ENCODE measurements at regions not wholly inside any gene's neighbourhood (a gene's known extent, or its start where the extent isn't known, plus 50 kb on each side); places are given as distances from the start of the nearest gene placed in this dataset.

DNA sequence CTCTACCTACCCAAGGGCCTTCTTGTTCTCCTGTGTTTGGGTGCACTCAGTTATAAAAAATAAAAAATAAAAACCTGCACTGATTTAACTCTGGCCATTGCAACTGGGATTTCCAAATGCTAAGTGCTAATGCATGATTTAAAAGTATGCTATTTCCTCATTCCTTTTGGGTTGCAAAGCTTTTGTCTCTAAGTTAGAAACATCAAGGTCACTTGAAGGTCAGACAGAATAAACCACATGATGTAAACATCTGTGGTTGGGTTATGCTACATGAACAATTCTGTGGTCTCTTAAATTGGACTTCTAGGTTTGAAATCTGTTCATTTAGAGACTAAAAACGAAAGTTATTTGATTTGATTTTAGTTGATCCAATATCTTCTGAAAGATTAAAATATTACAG, 1547.4 kb upstream of the TENM3 start:
- peak; percentile 56 for DNase-seq (ENCODE audit: low read depth)
- no peak overlapping the region for H3K4me3 ChIP-seq (ENCODE audit: low read length)

GRCh38 chr4:180696460-180697092, 1546.6 kb upstream of the TENM3 start:
- no peak for TF ChIP-seq CTCF (conservative IDR thresholded peaks at IDR 0.05; ENCODE audit: low read depth, low read length)
- no peak overlapping the region for H3K4me3 ChIP-seq (ENCODE audit: low read length)
- DNase-seq (ENCODE audit: low read depth): no peak

More for the DNA sequence above, 1547.4 kb upstream of the TENM3 start:
- no peak for TF ChIP-seq CTCF (conservative IDR thresholded peaks at IDR 0.05; ENCODE audit: low read depth, low read length)

DNA sequence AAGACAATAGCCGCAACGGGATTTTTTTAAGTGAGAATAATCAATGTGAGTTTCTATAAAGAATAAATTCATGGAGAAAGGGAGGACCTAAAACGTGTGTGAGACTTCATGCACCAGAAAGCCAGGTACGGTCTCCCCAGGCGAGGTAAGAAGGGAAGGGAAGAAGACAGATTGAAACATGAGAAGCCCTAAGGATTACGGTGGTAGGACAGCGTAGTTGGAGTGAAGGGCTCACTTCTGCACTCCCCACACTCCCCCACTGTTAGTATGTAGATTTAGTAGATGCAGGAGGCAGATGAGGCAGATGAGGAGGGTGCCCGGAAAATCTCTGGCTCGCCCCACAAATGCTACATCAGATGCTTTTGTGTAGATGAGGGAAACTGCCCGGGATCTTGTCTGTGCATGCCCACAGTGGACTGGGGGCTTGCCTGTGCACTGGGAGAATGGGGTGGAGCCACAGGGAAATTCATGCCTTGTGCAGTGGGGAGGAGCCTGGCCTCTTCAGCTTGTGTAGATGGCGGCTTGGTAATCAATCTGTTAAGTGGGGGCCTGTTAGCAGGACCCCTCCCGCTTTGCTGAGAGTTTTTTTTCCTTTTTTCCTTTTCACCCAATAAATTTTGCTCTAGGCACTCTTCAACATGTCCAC, 1544.5 kb upstream of the TENM3 start:
- no peak overlapping the region for H3K4me3 ChIP-seq (ENCODE audit: low read length)
- TF ChIP-seq CTCF (conservative IDR thresholded peaks at IDR 0.05; ENCODE audit: low read depth, low read length): no peak
- DNase-seq (ENCODE audit: low read depth): no peak

DNA sequence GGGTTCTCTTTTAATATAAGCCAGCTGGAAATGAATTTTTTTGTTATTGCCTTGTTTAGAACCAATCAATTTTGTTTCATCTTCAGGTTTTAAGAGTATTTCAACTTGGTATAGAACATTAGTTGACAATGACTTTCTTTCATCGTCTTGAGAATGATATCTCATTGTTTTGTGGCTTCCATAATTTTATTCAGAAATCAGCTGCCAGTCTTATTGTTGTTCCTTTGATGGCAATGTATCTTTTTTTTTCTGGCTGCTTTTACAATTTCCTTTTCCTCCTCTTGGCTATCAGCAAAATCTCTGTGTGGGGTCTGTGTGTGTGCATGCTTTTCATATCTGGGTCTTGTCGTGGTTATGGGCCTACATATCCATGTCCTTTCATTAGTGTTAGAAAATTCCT, 1536.4 kb upstream of the TENM3 start:
- no peak overlapping the region for H3K4me3 ChIP-seq (ENCODE audit: low read length)
- no peak for DNase-seq (ENCODE audit: low read depth)
- no peak for TF ChIP-seq CTCF (conservative IDR thresholded peaks at IDR 0.05; ENCODE audit: low read depth, low read length)

DNA sequence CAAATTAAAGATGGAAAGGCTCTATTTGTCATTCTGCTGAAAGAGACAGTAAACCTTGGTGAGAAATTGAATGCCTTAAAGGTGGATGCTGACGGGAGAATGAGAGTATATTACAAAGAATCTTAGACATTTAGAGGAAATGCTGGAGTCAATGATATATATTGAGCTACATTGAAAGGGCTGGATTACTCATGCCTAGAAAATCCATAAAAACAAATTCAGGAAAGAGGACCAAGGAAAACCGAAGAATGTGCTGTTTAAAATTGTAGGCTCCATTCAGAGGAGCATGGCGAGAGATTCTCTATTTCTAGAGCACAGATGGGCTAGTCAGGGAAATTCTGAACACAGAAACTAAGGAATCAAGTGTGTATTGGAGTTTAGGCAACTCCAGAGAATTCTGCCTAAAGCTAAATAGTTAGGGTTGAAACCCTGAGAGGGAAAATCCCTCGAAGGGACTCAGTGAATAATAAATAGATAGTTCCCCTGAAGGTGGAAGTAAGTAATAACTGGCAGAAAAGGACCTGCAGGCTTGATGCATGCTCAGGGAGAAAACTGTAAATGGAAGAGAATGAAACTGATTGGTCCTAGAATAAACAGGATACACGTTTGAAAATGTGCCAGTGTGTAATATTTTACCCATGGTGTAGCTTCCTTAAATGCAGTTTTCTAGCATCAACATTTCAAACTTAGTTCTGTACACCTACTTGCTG, 1532.4 kb upstream of the TENM3 start:
- DNase-seq (ENCODE audit: low read depth): no peak
- no peak overlapping the region for H3K4me3 ChIP-seq (ENCODE audit: low read length)
- TF ChIP-seq CTCF (conservative IDR thresholded peaks at IDR 0.05; ENCODE audit: low read depth, low read length): no peak

DNA sequence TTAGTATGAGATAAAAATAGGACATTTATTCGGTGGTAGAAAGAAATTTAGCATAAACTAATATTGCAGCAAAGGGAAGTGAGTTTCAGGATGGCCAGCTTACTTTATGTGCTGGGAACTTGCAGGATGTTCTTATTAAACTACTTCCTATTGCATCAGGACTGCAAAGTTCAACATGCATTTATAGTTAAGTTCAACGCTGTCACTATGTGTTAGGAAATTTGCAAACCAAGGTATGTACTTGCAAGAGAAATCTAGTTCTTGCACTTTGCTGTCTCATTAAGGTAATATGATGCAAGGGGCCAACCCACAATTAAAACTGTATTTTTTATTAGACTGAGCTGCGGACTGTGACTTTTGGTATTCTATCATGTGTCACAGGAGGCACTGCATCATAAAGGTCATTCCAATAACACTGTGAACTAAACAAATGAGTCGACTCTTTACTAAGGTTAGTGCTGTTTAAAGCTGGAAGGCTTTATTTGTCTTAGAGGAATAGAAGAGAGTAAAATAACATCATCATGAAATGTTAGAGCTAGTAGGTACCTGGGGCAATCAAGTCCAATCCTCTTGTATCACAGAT, 1525.7 kb upstream of the TENM3 start:
- DNase-seq (ENCODE audit: low read depth): no peak
- no peak for TF ChIP-seq CTCF (conservative IDR thresholded peaks at IDR 0.05; ENCODE audit: low read depth, low read length)
- H3K4me3 ChIP-seq (ENCODE audit: low read length): no peak overlapping the region

Data from retinal pigment epithelial cell (primary cell).